PC-9 (cell line): ENCODE measurements at regions not wholly inside any gene's neighbourhood (a gene's known extent, or its start where the extent isn't known, plus 50 kb on each side); places are given as distances from the start of the nearest gene placed in this dataset.

ENCODE experiments used
- EZH2 ChIP-seq: fragments of 200-600 bp; sonication (generic); IDR thresholded peaks from 2 replicates; pipeline ENCODE4 v1.8.0; 2017; ENCODE audit warnings: antibody characterized with exemption, low read depth
- TF ChIP-seq, protein P1 (sequence below): fragments of 200-600 bp; sonication (generic); conservative IDR thresholded peaks from 2 replicates; pipeline ENCODE4 v1.6.1; 2017; ENCODE audit warnings: mixed run types, antibody characterized with exemption, mild to moderate bottlenecking, moderate library complexity

DNA sequence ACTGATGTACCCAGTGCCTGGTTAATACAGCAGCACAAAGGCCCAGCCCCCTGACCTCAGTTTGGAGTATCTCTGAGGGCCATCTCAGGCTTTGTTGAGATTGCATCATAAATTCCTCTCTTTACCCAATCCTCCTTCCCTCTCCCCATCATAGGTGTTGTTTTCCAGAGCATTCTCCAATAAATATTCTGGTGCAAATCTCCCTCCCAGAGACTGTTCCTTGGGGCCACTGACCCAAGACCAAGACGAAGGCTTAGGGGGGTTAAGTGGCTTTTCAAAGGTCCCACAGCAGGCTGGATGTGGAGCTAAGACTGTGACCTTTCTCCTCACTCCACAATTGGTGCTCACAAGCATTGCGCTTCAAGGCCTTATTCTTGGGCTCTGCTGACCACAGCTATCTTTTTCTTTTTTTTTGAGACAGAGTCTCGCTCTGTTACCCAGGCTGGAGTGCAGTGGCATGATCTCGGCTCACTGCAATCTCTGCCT, 72.4 kb upstream of the ZMYND8 start:
- TF ChIP-seq EZH2 = no peak
- TF ChIP-seq, protein P1, sequence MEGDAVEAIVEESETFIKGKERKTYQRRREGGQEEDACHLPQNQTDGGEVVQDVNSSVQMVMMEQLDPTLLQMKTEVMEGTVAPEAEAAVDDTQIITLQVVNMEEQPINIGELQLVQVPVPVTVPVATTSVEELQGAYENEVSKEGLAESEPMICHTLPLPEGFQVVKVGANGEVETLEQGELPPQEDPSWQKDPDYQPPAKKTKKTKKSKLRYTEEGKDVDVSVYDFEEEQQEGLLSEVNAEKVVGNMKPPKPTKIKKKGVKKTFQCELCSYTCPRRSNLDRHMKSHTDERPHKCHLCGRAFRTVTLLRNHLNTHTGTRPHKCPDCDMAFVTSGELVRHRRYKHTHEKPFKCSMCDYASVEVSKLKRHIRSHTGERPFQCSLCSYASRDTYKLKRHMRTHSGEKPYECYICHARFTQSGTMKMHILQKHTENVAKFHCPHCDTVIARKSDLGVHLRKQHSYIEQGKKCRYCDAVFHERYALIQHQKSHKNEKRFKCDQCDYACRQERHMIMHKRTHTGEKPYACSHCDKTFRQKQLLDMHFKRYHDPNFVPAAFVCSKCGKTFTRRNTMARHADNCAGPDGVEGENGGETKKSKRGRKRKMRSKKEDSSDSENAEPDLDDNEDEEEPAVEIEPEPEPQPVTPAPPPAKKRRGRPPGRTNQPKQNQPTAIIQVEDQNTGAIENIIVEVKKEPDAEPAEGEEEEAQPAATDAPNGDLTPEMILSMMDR = no peak
